ENCODE measurements at regions not wholly inside any gene's neighbourhood (a gene's known extent, or its start where the extent isn't known, plus 50 kb on each side); places are given as distances from the start of the nearest gene placed in this dataset.

DNA sequence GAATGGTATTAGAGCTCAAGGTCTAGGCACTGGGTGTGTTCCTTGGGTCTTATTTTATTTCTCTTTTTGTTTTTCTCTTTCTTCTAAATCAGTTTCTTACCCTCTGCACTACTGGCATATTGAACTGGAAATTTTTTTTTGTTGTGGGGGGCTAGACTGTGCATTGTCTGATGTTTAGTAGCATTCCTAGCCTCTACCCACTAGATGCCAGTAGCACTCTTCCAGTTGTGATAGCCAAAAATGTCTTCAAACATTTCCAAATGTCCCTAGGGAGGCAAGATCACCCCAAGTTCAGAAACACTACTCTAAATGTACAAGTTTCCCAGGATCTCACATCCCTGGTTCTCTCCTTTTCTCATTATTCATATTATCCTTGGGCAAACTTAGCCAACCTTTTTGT lies 69.8 kb upstream of the AMOT start:
- DNase-seq (ENCODE audit: low spot score) = no peak

DNA sequence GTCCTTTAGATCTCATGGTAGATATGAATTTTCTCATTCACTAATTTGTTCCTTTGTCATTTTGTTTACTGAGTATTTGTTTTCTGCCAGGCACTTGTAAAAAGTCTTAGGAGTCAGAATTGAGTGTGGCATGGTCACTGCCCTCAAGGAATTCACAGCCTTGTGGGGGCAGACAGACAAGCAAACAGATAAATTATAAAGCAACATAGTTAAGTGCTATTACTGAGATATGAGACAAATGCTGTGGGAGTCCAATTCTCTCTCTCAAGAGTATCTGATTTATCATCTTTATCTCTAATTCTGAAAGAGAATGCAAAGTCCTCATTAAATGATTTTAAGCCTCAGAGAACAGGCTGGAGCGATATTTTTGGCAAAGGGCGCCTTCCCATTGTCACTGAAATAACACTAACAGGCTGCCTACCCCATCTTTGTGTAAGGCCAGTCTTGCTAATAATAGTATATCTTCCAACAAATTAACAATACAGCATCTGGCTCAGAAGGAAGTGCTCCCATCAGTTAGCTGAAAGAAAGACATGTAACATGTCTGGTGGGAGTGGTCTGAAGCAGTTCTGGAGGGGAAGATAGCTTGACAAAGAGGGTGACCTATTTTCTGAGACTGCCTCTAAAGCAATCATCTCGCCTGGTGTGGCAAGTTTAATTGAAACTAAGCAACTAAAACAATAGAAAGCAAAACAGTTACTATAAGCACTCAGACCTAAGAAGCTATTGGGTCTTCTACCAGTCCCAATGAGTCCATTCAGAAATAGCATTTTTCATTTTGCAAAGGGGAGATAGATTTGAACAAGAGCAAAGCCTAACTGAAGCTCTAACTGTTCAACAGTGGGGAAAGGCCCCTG lies 61.5 kb upstream of the AMOT start:
- no peak for DNase-seq (ENCODE audit: low spot score)

DNA sequence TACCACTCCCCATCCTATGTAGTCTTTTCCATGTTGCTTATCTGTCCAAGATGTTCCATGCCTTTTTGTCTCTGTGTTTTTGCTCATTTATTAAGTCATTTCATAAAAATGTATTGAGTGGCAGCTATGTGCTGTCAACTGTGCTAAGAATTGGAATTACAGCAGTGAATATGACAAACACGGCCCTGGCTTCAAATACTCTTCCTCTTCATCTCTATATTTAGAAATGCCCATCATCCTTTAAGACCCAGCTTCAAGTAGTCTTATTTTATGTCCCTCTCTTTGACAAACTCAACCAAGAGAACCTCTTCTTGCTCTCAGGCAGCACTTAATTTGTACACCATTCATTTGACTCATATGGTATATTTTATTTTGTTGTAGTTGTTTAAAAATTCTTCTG lies 55.4 kb upstream of the AMOT start:
- no peak for DNase-seq (ENCODE audit: low spot score)
